Spleen (tissue), 7 donors: ENCODE measurements at regions not wholly inside any gene's neighbourhood (a gene's known extent, or its start where the extent isn't known, plus 50 kb on each side); places are given as distances from the start of the nearest gene placed in this dataset.

ENCODE experiments used
- CTCF ChIP-seq, 11 experiments: fragments of 200-600 bp in 7 of 11; fragments of 450-650 bp in 4 of 11; sonication (generic) in 4 of 11; IDR thresholded peaks in 8 of 11; conservative IDR thresholded peaks in 3 of 11; 1 replicate in 7 of 11; 2 replicates in 4 of 11; pipeline versions ENCODE4 v1.4.0 to v1.8.0; 2016 to 2021; ENCODE audit warnings: antibody characterized with exemption in 11 of 11, inconsistent platforms in 4 of 11, mild to moderate bottlenecking in 1 of 11
- POLR2A ChIP-seq, 3 donors: fragments of 450-650 bp; IDR thresholded peaks; one replicate each; pipeline ENCODE4 v1.5.1; 2017; ENCODE audit warnings: antibody characterized with exemption in 3 of 3, mild to moderate bottlenecking in 1 of 3
- donor health status: DM: no; HTN: no; CAD: no; lungs with moderate emphysema.
- donor health status: DM: no; HTN: no; CAD: no.
- donor health status: DM: no; HTN: no; CAD: no.

DNA sequence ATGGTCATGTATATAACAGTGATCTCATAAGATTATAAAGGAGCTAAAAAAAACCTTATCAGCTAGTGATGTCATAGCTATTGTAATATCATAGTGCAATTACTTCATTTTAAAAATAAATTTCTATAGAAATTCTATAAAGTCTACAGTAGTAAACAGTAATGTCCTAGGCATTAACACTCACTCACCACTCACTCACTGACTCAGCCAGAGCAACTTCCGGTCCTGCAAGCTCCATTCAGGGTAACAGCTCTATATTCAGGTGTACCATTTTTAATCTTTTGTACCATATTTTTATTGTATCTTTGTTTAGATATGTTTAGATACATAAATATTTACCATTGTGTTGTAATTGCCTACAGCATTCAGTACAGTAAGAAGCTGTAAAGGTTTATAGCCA lies 524.4 kb upstream of the CDH5 start:
- TF ChIP-seq POLR2A (IDR thresholded peaks at IDR 0.05) (no peak), CTCF (IDR thresholded peaks at IDR 0.05 in 8 of 11, conservative IDR thresholded peaks at IDR 0.05 in 3 of 11) (no peak)
